Right lobe of liver (tissue), 6 donors: ENCODE measurements at regions not wholly inside any gene's neighbourhood (a gene's known extent, or its start where the extent isn't known, plus 50 kb on each side); places are given as distances from the start of the nearest gene placed in this dataset.

ENCODE experiments used
- ATAC-seq, 4 donors: fragments of 200-7000 bp; cut with Tn5 transposase; one replicate each; pipeline ENCODE4 v1.9.1; 2020; ENCODE audit warnings: mild to moderate bottlenecking in 4 of 4, moderate library complexity in 4 of 4
- DNase-seq, 3 donors: peaks; one replicate each; pipeline ENCODE4 v3.0.0-alpha.2; 2020
- H3K27ac ChIP-seq, 3 donors: fragments of 200-600 bp; one replicate each; pipeline ENCODE4 v1.8.0; 2022
- H3K27me3 ChIP-seq, 2 donors: fragments of 200-600 bp; one replicate each; pipeline ENCODE4 v1.8.0; 2022
- H3K36me3 ChIP-seq, 4 donors: fragments of 200-600 bp; sonication (generic) in 1 of 4; one replicate each; pipeline versions ENCODE4 v1.5.1 to v1.8.0; 2017 to 2022; ENCODE audit warnings: control low read depth in 1 of 4
- H3K4me1 ChIP-seq, 4 donors: fragments of 200-600 bp; sonication (generic) in 1 of 4; one replicate each; pipeline versions ENCODE4 v1.5.1 to v1.8.0; 2017 to 2022; ENCODE audit warnings: control low read depth in 1 of 4
- H3K4me3 ChIP-seq, 3 donors: fragments of 200-600 bp; one replicate each; pipeline ENCODE4 v1.8.0; 2022
- H3K9me3 ChIP-seq, 4 donors: fragments of 200-600 bp; sonication (generic) in 1 of 4; one replicate each; pipeline versions ENCODE4 v1.5.1 to v1.8.0; 2017 to 2022; ENCODE audit warnings: control low read depth in 1 of 4
- POLR2A ChIP-seq: fragments of 450-650 bp; IDR thresholded peaks from one replicate; pipeline ENCODE4 v1.6.1; 2017; ENCODE audit warnings: antibody characterized with exemption, mild to moderate bottlenecking
- WGBS: methylation state at CpG from one replicate; pipeline ENCODE4 v1.1.6; 2018; ENCODE audit warnings: low coverage, low lambda C conversion rate; ENCODE audit not compliant: insufficient coverage; ENCODE audit errors: missing lambda C conversion rate; 5-methylcytosine and 5-hydroxymethylcytosine counted together
- intact Hi-C, 2 donors: fragments of 100-400 bp; cut with DNase I; formaldehyde crosslinking; loops; one replicate each; pipeline versions ENCODE4 v1.11.2 to v1.14.1; 2022
- TF ChIP-seq, protein P1 (sequence below), 4 donors: fragments of 200-600 bp in 3 of 4; fragments of 450-650 bp in 1 of 4; IDR thresholded peaks; one replicate each; pipeline versions ENCODE4 v1.5.1 to v1.8.0; 2016 to 2022; ENCODE audit warnings: antibody characterized with exemption in 4 of 4, mild to moderate bottlenecking in 2 of 4
- donor health status: DM: no; HTN: yes; CAD: no.
- donor health status: DM: no; HTN: no; CAD: no.
- donor health status: DM: no; HTN: no; CAD: no.
- donor health status: DM: no; HTN: yes; CAD: no.
- donor health status: DM: no; HTN: yes; CAD: no.

- intact Hi-C loops, result no loop called here
- TF ChIP-seq, protein P1, sequence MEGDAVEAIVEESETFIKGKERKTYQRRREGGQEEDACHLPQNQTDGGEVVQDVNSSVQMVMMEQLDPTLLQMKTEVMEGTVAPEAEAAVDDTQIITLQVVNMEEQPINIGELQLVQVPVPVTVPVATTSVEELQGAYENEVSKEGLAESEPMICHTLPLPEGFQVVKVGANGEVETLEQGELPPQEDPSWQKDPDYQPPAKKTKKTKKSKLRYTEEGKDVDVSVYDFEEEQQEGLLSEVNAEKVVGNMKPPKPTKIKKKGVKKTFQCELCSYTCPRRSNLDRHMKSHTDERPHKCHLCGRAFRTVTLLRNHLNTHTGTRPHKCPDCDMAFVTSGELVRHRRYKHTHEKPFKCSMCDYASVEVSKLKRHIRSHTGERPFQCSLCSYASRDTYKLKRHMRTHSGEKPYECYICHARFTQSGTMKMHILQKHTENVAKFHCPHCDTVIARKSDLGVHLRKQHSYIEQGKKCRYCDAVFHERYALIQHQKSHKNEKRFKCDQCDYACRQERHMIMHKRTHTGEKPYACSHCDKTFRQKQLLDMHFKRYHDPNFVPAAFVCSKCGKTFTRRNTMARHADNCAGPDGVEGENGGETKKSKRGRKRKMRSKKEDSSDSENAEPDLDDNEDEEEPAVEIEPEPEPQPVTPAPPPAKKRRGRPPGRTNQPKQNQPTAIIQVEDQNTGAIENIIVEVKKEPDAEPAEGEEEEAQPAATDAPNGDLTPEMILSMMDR (IDR thresholded peaks at IDR 0.05), result no peak
- no peak for TF ChIP-seq POLR2A
- Histone ChIP-seq H3K27me3 (no peaks in the 10 kb centered on the region), H3K9me3 (no peaks in the 10 kb centered on the region), H3K4me1 (no peaks in the 10 kb centered on the region), H3K36me3 (no peaks in the 10 kb centered on the region), H3K27ac (no peak overlapping the region), H3K4me3 (no peak overlapping the region)
- ATAC-seq (no peak), DNase-seq (no peak)
- 57% methylated on average over 3 of the region's 4 CpGs for WGBS
Observed at GRCh38 chr2:236501531-236501930, 68.1 kb upstream of the ACKR3 start.

DNA sequence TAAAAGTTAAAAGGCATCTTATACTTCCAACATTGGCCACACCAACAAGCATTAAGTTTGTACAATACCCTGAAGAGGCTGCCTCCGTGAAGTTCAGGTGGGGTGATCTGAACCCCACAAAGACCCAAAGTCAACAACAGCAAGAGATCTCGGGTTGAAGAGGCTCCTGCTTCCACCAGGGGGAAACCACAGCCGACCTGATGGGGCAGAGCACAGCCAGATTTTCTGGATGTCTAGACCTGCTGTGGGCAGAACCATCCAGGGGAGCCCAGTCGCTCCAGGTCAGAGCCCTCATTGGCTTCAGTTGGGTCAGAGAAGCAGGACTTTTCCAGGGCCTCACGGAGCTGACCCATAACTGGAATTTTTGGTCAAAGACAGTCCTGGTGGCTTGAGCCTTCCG is 66.5 kb upstream of the ACKR3 start:
- Histone ChIP-seq H3K27ac (no peak overlapping the region), H3K36me3 (no peaks in the 10 kb centered on the region), H3K27me3 (no peaks in the 10 kb centered on the region), H3K9me3 (no peaks in the 10 kb centered on the region), H3K4me1 (peaks cover 0 to 2% (median 0%) of the 10 kb centered on the region in 4 donors), H3K4me3 (no peak overlapping the region)
- ATAC-seq (no peak), DNase-seq (no peak)
- intact Hi-C loops, result no loop called here
- TF ChIP-seq POLR2A, result no peak
- TF ChIP-seq, protein P1 (IDR thresholded peaks at IDR 0.05), result no peak
- WGBS, result 63% methylated on average over 1 of the region's 6 CpGs

DNA sequence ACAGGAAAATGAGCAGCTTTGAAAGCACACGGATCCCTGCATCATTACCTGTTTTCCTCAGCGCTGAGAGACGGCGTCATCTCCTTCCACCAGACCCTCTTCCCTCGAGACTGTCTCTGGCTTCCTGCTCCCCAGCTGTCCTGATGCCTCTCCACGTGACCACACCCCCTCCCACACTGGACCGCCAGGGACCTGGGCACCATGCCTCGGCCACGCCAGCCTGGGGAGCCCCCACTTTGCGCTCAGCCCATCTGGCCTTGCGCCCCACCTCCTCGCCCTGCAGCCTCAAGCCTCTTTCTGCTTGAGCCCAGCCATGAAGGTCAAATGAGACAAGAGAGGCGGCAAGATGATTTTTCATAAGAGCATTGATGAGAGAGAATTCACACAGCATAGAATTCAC is 66.0 kb upstream of the ACKR3 start:
- TF ChIP-seq POLR2A, result no peak
- TF ChIP-seq, protein P1 (IDR thresholded peaks at IDR 0.05), result no peak
- H3K27ac ChIP-seq, result no peak overlapping the region
- peaks cover 0 to 2% (median 0%) of the 10 kb centered on the region in 4 donors for H3K4me1 ChIP-seq
- no peaks in the 10 kb centered on the region for H3K9me3 ChIP-seq
- no peak for ATAC-seq
- intact Hi-C loops, result no loop called here
- no peak overlapping the region for H3K4me3 ChIP-seq
- H3K36me3 ChIP-seq, result no peaks in the 10 kb centered on the region
- 78% methylated on average over 7 of the region's 13 CpGs for WGBS
- DNase-seq, result no peak
- H3K27me3 ChIP-seq, result no peaks in the 10 kb centered on the region

DNA sequence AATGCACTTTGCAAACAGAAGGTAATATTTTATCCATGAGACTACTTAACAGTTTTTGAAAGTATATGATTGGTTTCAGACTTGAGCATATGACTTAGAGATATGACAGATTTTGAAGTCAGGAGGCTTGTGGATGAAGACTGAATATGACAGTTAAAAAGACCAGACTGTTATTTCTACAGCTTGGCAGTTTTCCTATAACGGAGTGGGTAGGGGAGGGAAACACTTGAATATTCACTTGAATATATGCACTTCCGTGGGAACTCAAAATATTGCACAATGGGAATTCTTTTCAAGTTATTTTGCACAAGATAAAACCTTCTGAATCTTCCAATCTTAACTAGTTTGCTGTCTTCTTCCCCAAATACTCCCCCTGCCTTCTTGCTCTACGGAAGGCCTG is 64.6 kb upstream of the ACKR3 start:
- WGBS, result 50% methylated on average over 3 of the region's 3 CpGs
- peaks cover 0 to 2% (median 0%) of the 10 kb centered on the region in 4 donors for H3K4me1 ChIP-seq
- H3K36me3 ChIP-seq, result no peaks in the 10 kb centered on the region
- no peak overlapping the region for H3K27ac ChIP-seq
- no peaks in the 10 kb centered on the region for H3K27me3 ChIP-seq
- intact Hi-C loops, result no loop called here
- TF ChIP-seq, protein P1 (IDR thresholded peaks at IDR 0.05), result no peak
- no peak for TF ChIP-seq POLR2A
- ATAC-seq, result no peak
- H3K9me3 ChIP-seq, result no peaks in the 10 kb centered on the region
- H3K4me3 ChIP-seq, result no peak overlapping the region
- no peak for DNase-seq

DNA sequence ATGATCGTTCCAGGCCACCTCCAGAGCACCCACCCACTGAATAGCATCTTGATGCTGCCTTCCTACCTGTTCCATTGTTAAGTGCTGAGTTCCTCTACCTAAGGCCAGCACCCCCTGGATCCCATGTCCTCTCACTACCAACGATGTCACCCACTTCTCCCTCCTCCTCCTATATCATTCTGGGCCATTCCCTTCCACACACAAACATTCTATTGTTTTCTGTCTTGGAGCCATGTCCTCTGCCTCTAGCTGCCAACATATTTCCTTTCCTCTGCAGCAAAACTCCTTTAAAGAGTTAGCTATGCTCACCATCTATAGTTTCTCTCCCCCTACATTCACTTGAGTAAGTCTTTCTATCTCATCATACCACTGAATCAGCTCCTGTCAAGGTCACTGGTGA is 64.0 kb upstream of the ACKR3 start:
- intact Hi-C loops, result no loop called here
- H3K36me3 ChIP-seq, result no peaks in the 10 kb centered on the region
- peaks cover 0 to 2% (median 0%) of the 10 kb centered on the region in 4 donors for H3K4me1 ChIP-seq
- TF ChIP-seq, protein P1 (IDR thresholded peaks at IDR 0.05), result no peak
- TF ChIP-seq POLR2A, result no peak
- WGBS, result 60% methylated on average over 2 of the region's 2 CpGs
- H3K27me3 ChIP-seq, result no peaks in the 10 kb centered on the region
- DNase-seq (no peak), ATAC-seq (no peak)
- no peak overlapping the region for H3K27ac ChIP-seq
- H3K9me3 ChIP-seq, result no peaks in the 10 kb centered on the region
- H3K4me3 ChIP-seq, result no peak overlapping the region
